ENCODE measurements at regions not wholly inside any gene's neighbourhood (a gene's known extent, or its start where the extent isn't known, plus 50 kb on each side); places are given as distances from the start of the nearest gene placed in this dataset.

- ATAC-seq (ENCODE audit: low FRiP score in 2 of 2) (no peak), DNase-seq (no peak)
- Histone ChIP-seq H3K4me3 (no peak overlapping the region), H3K27me3 (no peaks in the 10 kb centered on the region), H3K4me1 (no peaks in the 10 kb centered on the region), H3K27ac (no peak overlapping the region), H3K36me3 (peaks cover 0 to 7% (median 0%) of the 10 kb centered on the region in 4 donors), H3K9me3 (no peaks in the 10 kb centered on the region)
- 89 to 93% methylated on average over 8 of the region's 8 CpGs for WGBS, 2 donors
- TF ChIP-seq POLR2AphosphoS5 (IDR thresholded peaks at IDR 0.05) = no peak
- TF ChIP-seq EP300 (IDR thresholded peaks at IDR 0.05) = no peak
- TF ChIP-seq, protein P1, sequence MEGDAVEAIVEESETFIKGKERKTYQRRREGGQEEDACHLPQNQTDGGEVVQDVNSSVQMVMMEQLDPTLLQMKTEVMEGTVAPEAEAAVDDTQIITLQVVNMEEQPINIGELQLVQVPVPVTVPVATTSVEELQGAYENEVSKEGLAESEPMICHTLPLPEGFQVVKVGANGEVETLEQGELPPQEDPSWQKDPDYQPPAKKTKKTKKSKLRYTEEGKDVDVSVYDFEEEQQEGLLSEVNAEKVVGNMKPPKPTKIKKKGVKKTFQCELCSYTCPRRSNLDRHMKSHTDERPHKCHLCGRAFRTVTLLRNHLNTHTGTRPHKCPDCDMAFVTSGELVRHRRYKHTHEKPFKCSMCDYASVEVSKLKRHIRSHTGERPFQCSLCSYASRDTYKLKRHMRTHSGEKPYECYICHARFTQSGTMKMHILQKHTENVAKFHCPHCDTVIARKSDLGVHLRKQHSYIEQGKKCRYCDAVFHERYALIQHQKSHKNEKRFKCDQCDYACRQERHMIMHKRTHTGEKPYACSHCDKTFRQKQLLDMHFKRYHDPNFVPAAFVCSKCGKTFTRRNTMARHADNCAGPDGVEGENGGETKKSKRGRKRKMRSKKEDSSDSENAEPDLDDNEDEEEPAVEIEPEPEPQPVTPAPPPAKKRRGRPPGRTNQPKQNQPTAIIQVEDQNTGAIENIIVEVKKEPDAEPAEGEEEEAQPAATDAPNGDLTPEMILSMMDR (IDR thresholded peaks at IDR 0.05) = no peak
- no peak for TF ChIP-seq POLR2A (IDR thresholded peaks at IDR 0.05)
Measured at GRCh38 chr9:85884256-85884655, 56.7 kb upstream of the NAA35 start.

- no peaks in the 10 kb centered on the region for H3K9me3 ChIP-seq
- no peaks in the 10 kb centered on the region for H3K4me1 ChIP-seq
- no peak overlapping the region for H3K4me3 ChIP-seq
- H3K36me3 ChIP-seq = no peaks in the 10 kb centered on the region
- no peak for ATAC-seq (ENCODE audit: low FRiP score in 2 of 2)
- H3K27ac ChIP-seq = no peak overlapping the region
- 78 to 86% methylated on average over 1 of the region's 1 CpG for whole genome bisulfite sequencing, 2 donors
- no peak for TF ChIP-seq POLR2AphosphoS5 (IDR thresholded peaks at IDR 0.05)
- TF ChIP-seq, protein P1 (IDR thresholded peaks at IDR 0.05) = no peak
- no peaks in the 10 kb centered on the region for H3K27me3 ChIP-seq
- no peak for DNase-seq
Measured at GRCh38 chr9:85890962-85891361, 50.0 kb upstream of the NAA35 start.
